ENCODE measurements at regions not wholly inside any gene's neighbourhood (a gene's known extent, or its start where the extent isn't known, plus 50 kb on each side); places are given as distances from the start of the nearest gene placed in this dataset.

GRCh38 chr12:88802096-88802706 is 221.9 kb upstream of the KITLG start:
- no peak for DNase-seq

GRCh38 chr12:88801227-88802095 is 221.2 kb upstream of the KITLG start:
- no peak for DNase-seq

GRCh38 chr12:88793096-88793495 is 212.8 kb upstream of the KITLG start:
- no peak for DNase-seq

- DNase-seq, result no peak
These were observed 210.0 kb upstream of the KITLG start for GRCh38 chr12:88790231-88790630.

GRCh38 chr12:88784166-88784565 is 203.9 kb upstream of the KITLG start:
- no peak for DNase-seq

- no peak for DNase-seq
These were observed 202.1 kb upstream of the KITLG start for GRCh38 chr12:88782351-88782750.

- no peak for DNase-seq
These were observed 201.6 kb upstream of the KITLG start for GRCh38 chr12:88781909-88782308.

- no peak for DNase-seq
These were observed 197.8 kb upstream of the KITLG start for GRCh38 chr12:88778064-88778463.

GRCh38 chr12:88775742-88776151 is 195.5 kb upstream of the KITLG start:
- DNase-seq, result no peak

- no peak for DNase-seq
These were observed 187.4 kb upstream of the KITLG start for GRCh38 chr12:88767699-88768098.

GRCh38 chr12:88764781-88765480 is 184.7 kb upstream of the KITLG start:
- no peak for DNase-seq

GRCh38 chr12:88763536-88764100 is 183.3 kb upstream of the KITLG start:
- DNase-seq, result no peak

- no peak for DNase-seq
These were observed 177.9 kb upstream of the KITLG start for GRCh38 chr12:88758176-88758575.

- DNase-seq, result no peak
These were observed 176.6 kb upstream of the KITLG start for GRCh38 chr12:88756917-88757316.

GRCh38 chr12:88756153-88756552 is 175.9 kb upstream of the KITLG start:
- DNase-seq, result no peak

GRCh38 chr12:88753707-88754106 is 173.4 kb upstream of the KITLG start:
- DNase-seq, result no peak

GRCh38 chr12:88753066-88753465 is 172.8 kb upstream of the KITLG start:
- no peak for DNase-seq

GRCh38 chr12:88752183-88752582 is 171.9 kb upstream of the KITLG start:
- no peak for DNase-seq

- DNase-seq, result no peak
These were observed 170.7 kb upstream of the KITLG start for GRCh38 chr12:88750867-88751543.

GRCh38 chr12:88746386-88746785 is 166.1 kb upstream of the KITLG start:
- no peak for DNase-seq

GRCh38 chr12:88743946-88744685 is 163.8 kb upstream of the KITLG start:
- DNase-seq, result no peak

GRCh38 chr12:88737838-88738472 is 157.7 kb upstream of the KITLG start:
- DNase-seq, result no peak
